ENCODE measurements at regions not wholly inside any gene's neighbourhood (a gene's known extent, or its start where the extent isn't known, plus 50 kb on each side); places are given as distances from the start of the nearest gene placed in this dataset.

DNA sequence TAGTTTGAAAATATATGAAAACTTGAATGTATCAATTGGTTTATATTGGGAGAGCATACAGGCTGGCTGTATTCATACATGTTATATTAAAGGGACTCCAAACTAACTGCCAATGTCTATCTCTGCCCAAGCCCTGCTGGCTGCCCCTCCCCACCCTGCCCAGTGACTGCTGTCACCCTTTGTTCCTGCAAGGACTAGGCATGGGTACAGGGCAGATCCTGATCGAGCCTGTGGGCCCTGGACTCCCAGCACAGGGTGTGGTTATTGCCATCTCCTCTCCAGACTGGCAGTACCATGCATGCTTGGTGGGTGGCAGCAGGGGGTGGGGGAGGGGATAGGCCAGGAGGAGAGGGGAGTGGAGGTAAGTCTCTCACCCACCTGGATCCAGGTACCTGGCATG, 167.5 kb upstream of the RASGEF1B start:
- Histone ChIP-seq H4K8ac (ENCODE audit: extremely low read depth, insufficient read depth, low read length) (no peak overlapping the region), H3K23me2 (ENCODE audit: low read depth, low read length) (no peaks in the 10 kb centered on the region), H4K5ac (ENCODE audit: insufficient read length, low read depth, low read length) (no peak overlapping the region), H3K27ac (ENCODE audit: low read depth, low read length) (no peak overlapping the region), H3K9ac (replicated peaks in 1 of 4; ENCODE audit: extremely low read depth in 1 of 4, low read depth in 3 of 4, low read length in 3 of 4) (no peak overlapping the region), H4K20me1 (replicated peaks in 1 of 2; ENCODE audit: control insufficient read depth in 1 of 2, insufficient read depth in 2 of 2, low read length in 2 of 2) (no peaks in the 10 kb centered on the region), H3K9me3 (ENCODE audit: insufficient read depth in 2 of 2, low read depth in 1 of 2, low read length in 1 of 2) (no peaks in the 10 kb centered on the region), H3K56ac (replicated peaks; ENCODE audit: insufficient read length, low read depth, low read length) (no peak overlapping the region), H3K4me3 (ENCODE audit: extremely low read depth in 1 of 4, insufficient read depth in 2 of 4, low read depth in 3 of 4, low read length in 4 of 4) (no peak overlapping the region), H2AFZ (ENCODE audit: low read length) (no peak overlapping the region), H2BK5ac (ENCODE audit: low read depth, low read length) (no peak overlapping the region), H3K4me1 (replicated peaks in 1 of 4; ENCODE audit: control insufficient read depth in 3 of 4, insufficient read depth in 4 of 4, low read length in 3 of 4) (no peaks in the 10 kb centered on the region), H3K27me3 (replicated peaks in 1 of 4; ENCODE audit: control insufficient read depth in 3 of 4, extremely low read depth in 1 of 4, insufficient read depth in 3 of 4, low read length in 3 of 4) (no peaks in the 10 kb centered on the region; a peak in 1 of 7 replicates), H3K18ac (ENCODE audit: extremely low read depth, low read length) (no peak overlapping the region), H2BK12ac (ENCODE audit: low read depth, low read length) (no peak overlapping the region), H4K91ac (replicated peaks; ENCODE audit: insufficient read length, low read length) (no peak overlapping the region), H2BK120ac (replicated peaks; ENCODE audit: low read depth, low read length) (no peak overlapping the region), H3K79me1 (ENCODE audit: low read depth, low read length) (no peaks in the 10 kb centered on the region), H3K14ac (ENCODE audit: insufficient read length) (no peak overlapping the region), H2BK20ac (ENCODE audit: low read length) (no peak overlapping the region), H3K4me2 (ENCODE audit: insufficient read depth in 1 of 2, low read depth in 2 of 2, low read length in 2 of 2) (no peak overlapping the region), H3K4ac (replicated peaks; ENCODE audit: insufficient read length, low read depth, low read length) (no peak overlapping the region), H3K79me2 (ENCODE audit: control insufficient read depth in 1 of 2, insufficient read depth in 2 of 2, low read length in 2 of 2) (no peaks in the 10 kb centered on the region), H3K36me3 (ENCODE audit: control insufficient read depth in 2 of 4, insufficient read depth in 4 of 4, low read length in 3 of 4) (no peaks in the 10 kb centered on the region), H2BK15ac (ENCODE audit: low read length) (no peak overlapping the region), H3K23ac (ENCODE audit: insufficient read length) (no peak overlapping the region), H2AK5ac (ENCODE audit: low read depth, low read length) (no peak overlapping the region)
- FAIRE-seq: no peak
- CTCF ChIA-PET (ENCODE audit: partially characterized antibody): interaction anchor here (0.9 kb wide), 1 partner anchor 205 kb away, joined by 3 read pairs; no protein-coding TSS in a partner anchor
- DNase-seq (ENCODE audit: low read depth in 1 of 2, low spot score in 2 of 2): no peak
- POLR2A ChIA-PET (ENCODE audit: partially characterized antibody): no interaction called here
- WGBS, 2 experiments (ENCODE audit: extremely low coverage in 1 of 2, insufficient coverage in 1 of 2, insufficient read length in 1 of 2, insufficient replicate concordance in 2 of 2, low coverage in 1 of 2, low lambda C conversion rate in 2 of 2, missing lambda C conversion rate in 1 of 2): 93% methylated on average over 1 of the region's 1 CpG; no CpG with 5 or more reads in 1 of the 2 experiments
- TF ChIP-seq NANOG (IDR thresholded peaks at IDR 0.05; ENCODE audit: insufficient read depth, low read depth, low read length, poor library complexity, severe bottlenecking) (no peak), NRF1 (IDR thresholded peaks at IDR 0.05; ENCODE audit: low read depth, low read length) (no peak), GTF2F1 (IDR thresholded peaks at IDR 0.05; ENCODE audit: borderline replicate concordance, low read depth, low read length) (no peak), RNF2 (IDR thresholded peaks at IDR 0.05; ENCODE audit: borderline replicate concordance, low read depth, low read length, missing control alignments, poor library complexity, severe bottlenecking) (no peak), TCF12 (IDR thresholded peaks at IDR 0.05; ENCODE audit: low read depth, low read length) (no peak), POU5F1 (IDR thresholded peaks at IDR 0.05; ENCODE audit: low read depth, low read length) (no peak), BRCA1 (IDR thresholded peaks at IDR 0.05; ENCODE audit: low read depth, low read length) (no peak), SP2 (IDR thresholded peaks at IDR 0.05; ENCODE audit: low read length) (no peak), SIX5 (IDR thresholded peaks at IDR 0.05; ENCODE audit: low read depth, low read length) (no peak), EGR1 (IDR thresholded peaks at IDR 0.05; ENCODE audit: borderline replicate concordance, low read depth, low read length) (no peak), CBX5 (IDR thresholded peaks at IDR 0.05; ENCODE audit: low read depth, low read length) (no peak), ASH2L (IDR thresholded peaks at IDR 0.05; ENCODE audit: low read length) (no peak), HDAC2 (IDR thresholded peaks at IDR 0.05; ENCODE audit: borderline replicate concordance in 1 of 2, low read depth in 2 of 2, low read length in 2 of 2) (no peak)
- TF ChIP-seq, protein P1, sequence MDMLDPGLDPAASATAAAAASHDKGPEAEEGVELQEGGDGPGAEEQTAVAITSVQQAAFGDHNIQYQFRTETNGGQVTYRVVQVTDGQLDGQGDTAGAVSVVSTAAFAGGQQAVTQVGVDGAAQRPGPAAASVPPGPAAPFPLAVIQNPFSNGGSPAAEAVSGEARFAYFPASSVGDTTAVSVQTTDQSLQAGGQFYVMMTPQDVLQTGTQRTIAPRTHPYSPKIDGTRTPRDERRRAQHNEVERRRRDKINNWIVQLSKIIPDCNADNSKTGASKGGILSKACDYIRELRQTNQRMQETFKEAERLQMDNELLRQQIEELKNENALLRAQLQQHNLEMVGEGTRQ (IDR thresholded peaks at IDR 0.05; ENCODE audit: low read length): no peak

All from H1 (cell line).